SW 1271 (cell line): ENCODE measurements at regions not wholly inside any gene's neighbourhood (a gene's known extent, or its start where the extent isn't known, plus 50 kb on each side); places are given as distances from the start of the nearest gene placed in this dataset.
A peak's percentile ranks its signal among the peaks of the same experiment; 100 is the strongest.

Source experiments
- DNase-seq, 2 experiments: peaks; one replicate each; lab custom pipeline; 2025; lab: John Stamatoyannopoulos, UW

GRCh38 chr15:101590785-101591184 is 61.4 kb downstream of the TM2D3 start:
- DNase-seq = no peak

GRCh38 chr15:101583284-101583683 is 68.9 kb downstream of the TM2D3 start:
- no peak for DNase-seq

- no peak for DNase-seq
These were observed 71.8 kb downstream of the TM2D3 start for GRCh38 chr15:101580431-101580830.

- DNase-seq = peak; percentile 12 to 51
These were observed 72.5 kb downstream of the TM2D3 start for GRCh38 chr15:101579631-101580163.

- DNase-seq = peak in 1 of 2 experiments; percentile 14
These were observed 73.7 kb downstream of the TM2D3 start for GRCh38 chr15:101578443-101578894.

- DNase-seq = no peak
These were observed 78.2 kb downstream of the TM2D3 start for GRCh38 chr15:101573951-101574350.

GRCh38 chr15:101570241-101570640 is 80.7 kb upstream of the PCSK6 start:
- DNase-seq = no peak

GRCh38 chr15:101568821-101569555 is 79.5 kb upstream of the PCSK6 start:
- DNase-seq = no peak

- peak in 1 of 2 experiments; percentile 33 for DNase-seq
These were observed 78.8 kb upstream of the PCSK6 start for GRCh38 chr15:101568309-101568708.

- DNase-seq = no peak
These were observed 77.4 kb upstream of the PCSK6 start for GRCh38 chr15:101566748-101567488.

- DNase-seq = no peak
These were observed 75.9 kb upstream of the PCSK6 start for GRCh38 chr15:101565377-101565776.

GRCh38 chr15:101563176-101563796 is 73.8 kb upstream of the PCSK6 start:
- DNase-seq = no peak

GRCh38 chr15:101562428-101563059 is 73.0 kb upstream of the PCSK6 start:
- no peak for DNase-seq

- DNase-seq = no peak
These were observed 72.0 kb upstream of the PCSK6 start for GRCh38 chr15:101561584-101561906.

GRCh38 chr15:101560722-101561583 is 71.4 kb upstream of the PCSK6 start:
- DNase-seq = no peak

- DNase-seq = no peak
These were observed 70.4 kb upstream of the PCSK6 start for GRCh38 chr15:101559952-101560351.

GRCh38 chr15:101558221-101558941 is 68.9 kb upstream of the PCSK6 start:
- DNase-seq = no peak

- no peak for DNase-seq
These were observed 66.8 kb upstream of the PCSK6 start for GRCh38 chr15:101556273-101556672.

GRCh38 chr15:101554115-101554915 is 64.8 kb upstream of the PCSK6 start:
- no peak for DNase-seq
